Tibial nerve (tissue), 4 donors: ENCODE measurements at regions not wholly inside any gene's neighbourhood (a gene's known extent, or its start where the extent isn't known, plus 50 kb on each side); places are given as distances from the start of the nearest gene placed in this dataset.
A peak's percentile ranks its signal among the peaks of the same experiment; 100 is the strongest.

Experiments
- DNase-seq, 2 donors: peaks; one replicate each; pipeline ENCODE4 v3.0.0-alpha.2; 2019; ENCODE audit warnings: low spot score in 2 of 2
- H3K27ac ChIP-seq, 4 donors: fragments of 200-600 bp; sonication (generic) in 3 of 4; one replicate each; pipeline ENCODE4 v1.5.1; 2017 to 2019; ENCODE audit warnings: mild to moderate bottlenecking in 1 of 4
- H3K27me3 ChIP-seq, 2 donors: fragments of 200-600 bp; sonication (generic) in 1 of 2; one replicate each; pipeline versions ENCODE4 v1.5.1 to v1.6.0; 2017 to 2019
- H3K36me3 ChIP-seq, 3 donors: fragments of 200-600 bp; sonication (generic); one replicate each; pipeline ENCODE4 v1.5.1; 2018 to 2019
- H3K4me1 ChIP-seq, 4 donors: fragments of 200-600 bp; sonication (generic) in 3 of 4; one replicate each; pipeline ENCODE4 v1.5.1; 2017 to 2019
- H3K4me3 ChIP-seq, 4 donors: fragments of 200-600 bp; sonication (generic) in 3 of 4; one replicate each; pipeline ENCODE4 v1.5.1; 2017 to 2019; ENCODE audit warnings: mild to moderate bottlenecking in 1 of 4, moderate library complexity in 1 of 4
- H3K9me3 ChIP-seq, 4 donors: fragments of 200-600 bp; sonication (generic) in 3 of 4; one replicate each; pipeline ENCODE4 v1.5.1; 2017 to 2019
- CTCF ChIP-seq, 5 experiments: fragments of 200-600 bp in 3 of 5; fragments of 450-650 bp in 2 of 5; sonication (generic) in 3 of 5; IDR thresholded peaks; one replicate each; pipeline ENCODE4 v1.5.1; 2016 to 2019; ENCODE audit warnings: antibody characterized with exemption in 5 of 5, mild to moderate bottlenecking in 3 of 5, moderate library complexity in 2 of 5
- EP300 ChIP-seq, 2 donors: sonication (generic); formaldehyde crosslinking; IDR thresholded peaks; one replicate each; pipeline ENCODE4 v1.6.1; 2017; ENCODE audit warnings: antibody characterized with exemption in 2 of 2, mild to moderate bottlenecking in 1 of 2
- POLR2A ChIP-seq, 2 donors: fragments of 450-650 bp; IDR thresholded peaks; one replicate each; pipeline ENCODE4 v1.6.1; 2017; ENCODE audit warnings: antibody characterized with exemption in 2 of 2, mild to moderate bottlenecking in 2 of 2, moderate library complexity in 2 of 2
- WGBS, 2 donors: methylation state at CpG; one replicate each; pipeline ENCODE4 v1.1.5; 2018; 5-methylcytosine and 5-hydroxymethylcytosine counted together

DNA sequence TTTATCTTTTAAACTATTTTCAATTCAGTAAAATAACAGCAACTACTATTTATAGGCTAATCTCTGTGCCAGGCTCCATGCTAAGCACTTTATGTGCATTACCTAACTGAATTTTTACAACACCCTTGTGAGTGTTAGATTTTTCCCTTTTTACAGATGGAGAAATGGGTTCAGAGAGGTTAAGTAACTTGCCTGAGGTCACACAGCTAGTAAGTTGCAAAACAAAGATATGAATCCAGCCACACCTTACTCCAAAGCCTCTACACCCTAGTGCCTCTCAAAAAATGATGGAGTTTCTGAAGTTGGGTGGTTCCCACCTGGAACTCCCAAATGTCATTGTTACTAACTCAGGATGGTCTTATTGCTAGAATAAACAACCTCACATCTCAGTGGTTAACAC lies 60.8 kb downstream of the RHOB start:
- Histone ChIP-seq H3K4me1 (peaks cover 0 to 16% (median 2%) of the 10 kb centered on the region in 4 donors), H3K9me3 (no peaks in the 10 kb centered on the region), H3K36me3 (no peaks in the 10 kb centered on the region), H3K27me3 (no peaks in the 10 kb centered on the region), H3K4me3 (no peak overlapping the region), H3K27ac (peak overlapping the region in 1 of 4 donors; percentile 47)
- DNase-seq: no peak
- TF ChIP-seq EP300 (IDR thresholded peaks at IDR 0.05) (no peak), CTCF (IDR thresholded peaks at IDR 0.05) (no peak)

DNA sequence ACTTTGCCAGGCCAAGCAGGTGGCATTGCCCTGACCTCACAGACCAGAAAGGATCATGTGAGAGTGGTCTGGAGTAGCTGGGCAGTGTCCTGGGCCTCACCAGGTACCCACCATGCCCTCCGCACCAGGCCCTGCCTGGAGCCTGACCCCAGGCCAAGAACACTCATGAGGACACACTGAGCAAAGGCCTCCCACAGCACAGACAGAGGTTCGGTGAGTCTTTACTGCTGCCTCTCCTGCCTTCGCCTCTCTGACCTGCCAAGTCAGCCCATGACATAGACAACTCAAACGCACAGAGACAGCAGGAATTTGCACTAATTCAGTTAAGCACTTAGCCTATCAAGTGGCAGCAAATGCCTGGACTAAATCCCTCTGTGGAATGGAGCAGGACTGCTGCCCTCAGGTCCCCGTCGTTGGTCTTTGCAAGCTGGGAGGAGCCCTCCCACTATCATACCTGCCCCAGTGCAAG lies 62.5 kb downstream of the RHOB start:
- H3K4me3 ChIP-seq: no peak overlapping the region
- WGBS, 2 donors: 82 to 90% methylated on average over 5 to 6 of the region's 6 CpGs
- no peak for DNase-seq
- no peaks in the 10 kb centered on the region for H3K36me3 ChIP-seq
- no peak overlapping the region for H3K27ac ChIP-seq
- H3K27me3 ChIP-seq: no peaks in the 10 kb centered on the region
- H3K9me3 ChIP-seq: no peaks in the 10 kb centered on the region
- H3K4me1 ChIP-seq: peaks cover 0 to 17% (median 2%) of the 10 kb centered on the region in 4 donors
- TF ChIP-seq EP300 (IDR thresholded peaks at IDR 0.05) (no peak), POLR2A (IDR thresholded peaks at IDR 0.05) (no peak), CTCF (IDR thresholded peaks at IDR 0.05) (no peak)

- Histone ChIP-seq H3K27me3 (no peaks in the 10 kb centered on the region), H3K27ac (no peak overlapping the region), H3K36me3 (no peaks in the 10 kb centered on the region), H3K9me3 (no peaks in the 10 kb centered on the region), H3K4me1 (peaks cover 0 to 23% (median 2%) of the 10 kb centered on the region in 4 donors), H3K4me3 (no peak overlapping the region)
- 57 to 59% methylated on average over 15 of the region's 15 CpGs for WGBS, 2 donors
- TF ChIP-seq CTCF (IDR thresholded peaks at IDR 0.05) (no peak), EP300 (IDR thresholded peaks at IDR 0.05) (no peak), POLR2A (IDR thresholded peaks at IDR 0.05) (no peak)
- DNase-seq: no peak
These were observed 63.1 kb downstream of the RHOB start for GRCh38 chr2:20509770-20510490.

DNA sequence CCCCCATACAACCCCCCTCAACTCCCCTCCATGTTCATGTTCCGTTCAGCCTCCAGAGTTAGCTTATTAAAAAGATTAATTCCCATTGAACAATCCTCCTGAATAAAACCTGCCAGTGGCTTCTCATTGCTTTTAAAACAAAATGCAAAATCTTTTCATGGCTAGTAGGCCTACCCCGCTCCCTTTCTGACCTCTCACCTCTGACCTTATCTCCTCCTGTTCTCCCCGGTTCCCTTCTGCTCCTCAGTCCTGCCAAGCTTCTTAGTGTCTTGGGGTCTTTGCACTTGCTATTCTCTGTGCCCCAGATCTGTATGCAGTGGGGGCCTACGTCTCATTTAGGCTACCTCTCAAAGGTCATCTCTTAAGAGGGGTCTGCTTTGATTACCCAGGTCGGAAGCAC lies 64.3 kb downstream of the RHOB start:
- H3K36me3 ChIP-seq: no peaks in the 10 kb centered on the region
- no peak for DNase-seq
- no peak for TF ChIP-seq POLR2A (IDR thresholded peaks at IDR 0.05)
- TF ChIP-seq CTCF (IDR thresholded peaks at IDR 0.05): no peak
- no peak for TF ChIP-seq EP300 (IDR thresholded peaks at IDR 0.05)
- WGBS, 2 donors: 75 to 82% methylated on average over 5 of the region's 5 CpGs
- H3K27ac ChIP-seq: no peak overlapping the region
- no peaks in the 10 kb centered on the region for H3K27me3 ChIP-seq
- H3K4me1 ChIP-seq: peaks cover 0 to 34% (median 4%) of the 10 kb centered on the region in 4 donors
- no peak overlapping the region for H3K4me3 ChIP-seq
- H3K9me3 ChIP-seq: no peaks in the 10 kb centered on the region

- Histone ChIP-seq H3K36me3 (no peaks in the 10 kb centered on the region), H3K9me3 (no peaks in the 10 kb centered on the region), H3K27ac (no peak overlapping the region), H3K4me3 (no peak overlapping the region), H3K4me1 (peaks cover 0 to 43% (median 11%) of the 10 kb centered on the region in 4 donors), H3K27me3 (no peaks in the 10 kb centered on the region)
- DNase-seq: no peak
- TF ChIP-seq CTCF (IDR thresholded peaks at IDR 0.05) (no peak), POLR2A (IDR thresholded peaks at IDR 0.05) (no peak), EP300 (IDR thresholded peaks at IDR 0.05) (no peak)
- WGBS, 2 donors: 94 to 98% methylated on average over 11 of the region's 11 CpGs
These were observed 65.3 kb downstream of the RHOB start for GRCh38 chr2:20512061-20512605.
